ENCODE measurements at regions not wholly inside any gene's neighbourhood (a gene's known extent, or its start where the extent isn't known, plus 50 kb on each side); places are given as distances from the start of the nearest gene placed in this dataset.

- TF ChIP-seq CTCF (IDR thresholded peaks at IDR 0.05), result no peak
- no peak for TF ChIP-seq POLR2AphosphoS5 (IDR thresholded peaks at IDR 0.05)
Measured at GRCh38 chr2:240235149-240235803, 94.8 kb upstream of the OTOS start.
